ENCODE measurements at regions not wholly inside any gene's neighbourhood (a gene's known extent, or its start where the extent isn't known, plus 50 kb on each side); places are given as distances from the start of the nearest gene placed in this dataset.

DNA sequence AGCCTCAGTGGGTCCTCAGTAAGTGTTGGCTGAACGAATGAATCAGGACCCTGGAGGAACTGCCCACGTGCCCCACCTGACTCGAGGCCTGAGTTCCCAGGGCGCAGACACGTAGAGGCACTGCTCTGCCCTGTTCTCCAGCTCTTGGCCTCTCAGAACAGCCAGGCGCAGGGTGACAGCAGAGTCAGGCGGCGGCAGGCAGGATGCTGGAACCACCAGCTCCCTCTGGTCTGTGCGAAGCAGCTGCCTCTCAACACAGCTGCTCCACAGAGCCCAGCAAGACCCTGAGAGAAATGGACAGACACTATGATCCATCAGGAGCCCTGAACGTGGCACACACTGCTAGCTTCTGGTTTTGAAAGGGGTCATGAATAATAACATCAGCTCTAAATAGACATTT is 53.1 kb upstream of the BCO1 start:
- no peak for DNase-seq

DNA sequence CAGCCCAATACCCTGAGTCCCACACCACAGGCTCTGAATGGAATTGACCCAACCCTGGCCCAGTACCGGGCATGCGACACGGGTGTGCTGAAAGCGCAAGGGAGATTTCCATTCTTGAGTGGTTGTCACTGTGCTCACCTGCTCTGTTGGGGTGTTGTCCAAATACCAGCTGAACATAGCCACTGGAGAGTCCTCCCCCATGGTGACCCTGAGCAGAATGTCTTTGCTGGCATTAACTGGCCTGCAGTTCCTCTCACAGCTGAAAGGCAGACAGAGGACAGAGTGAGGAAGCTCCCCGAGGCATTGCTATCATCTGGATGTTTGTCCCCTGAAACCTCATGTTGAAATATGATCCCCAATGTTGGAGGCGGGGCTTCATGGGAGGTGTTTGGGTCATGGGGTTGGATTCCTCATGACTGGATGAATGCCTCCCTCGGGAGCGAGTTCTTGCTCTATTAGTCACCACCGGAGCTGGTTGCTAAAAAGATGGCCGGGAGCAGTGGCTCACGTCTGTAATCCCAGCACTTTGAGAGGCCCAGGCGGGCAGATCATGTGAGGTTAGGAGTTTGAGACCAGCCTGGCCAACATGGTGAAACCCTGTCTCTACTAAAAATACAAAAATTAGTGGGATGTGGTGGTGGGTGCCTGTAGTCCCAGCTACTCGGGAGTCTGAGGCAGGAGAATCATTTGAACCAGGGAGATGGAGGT is 57.3 kb upstream of the BCO1 start:
- DNase-seq, result peak; percentile 99

- DNase-seq, result no peak
These were observed 57.9 kb upstream of the BCO1 start for GRCh38 chr16:81180578-81180977.

- no peak for DNase-seq
These were observed 59.3 kb upstream of the BCO1 start for GRCh38 chr16:81179219-81179618.

DNA sequence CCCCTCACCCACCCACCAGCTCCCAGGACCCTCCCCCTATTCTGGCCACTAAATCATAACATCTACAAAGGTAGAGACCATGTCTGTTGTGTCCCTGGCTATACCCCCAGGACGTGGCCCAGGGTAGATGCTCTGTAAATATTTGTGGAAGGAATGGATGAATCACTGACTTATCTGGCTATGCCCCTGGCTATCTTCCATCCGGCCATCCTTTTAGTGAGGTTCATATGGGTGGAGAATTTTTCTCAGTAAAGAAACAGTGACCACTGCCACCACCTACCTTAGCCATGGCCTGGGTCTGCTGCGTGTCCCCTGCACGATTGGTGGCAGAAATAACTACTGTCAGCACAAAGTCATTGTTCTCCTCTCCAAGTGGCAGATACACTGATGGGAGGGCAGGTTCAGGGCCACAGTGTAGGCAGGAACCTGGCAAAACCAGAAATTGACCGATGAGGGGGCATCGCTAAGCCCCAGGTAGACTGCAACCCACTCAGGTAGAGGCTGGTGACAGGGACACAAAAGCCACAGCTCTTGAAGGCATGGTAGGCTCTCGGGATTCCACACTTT is 63.1 kb upstream of the BCO1 start:
- peak; percentile 65 for DNase-seq

DNA sequence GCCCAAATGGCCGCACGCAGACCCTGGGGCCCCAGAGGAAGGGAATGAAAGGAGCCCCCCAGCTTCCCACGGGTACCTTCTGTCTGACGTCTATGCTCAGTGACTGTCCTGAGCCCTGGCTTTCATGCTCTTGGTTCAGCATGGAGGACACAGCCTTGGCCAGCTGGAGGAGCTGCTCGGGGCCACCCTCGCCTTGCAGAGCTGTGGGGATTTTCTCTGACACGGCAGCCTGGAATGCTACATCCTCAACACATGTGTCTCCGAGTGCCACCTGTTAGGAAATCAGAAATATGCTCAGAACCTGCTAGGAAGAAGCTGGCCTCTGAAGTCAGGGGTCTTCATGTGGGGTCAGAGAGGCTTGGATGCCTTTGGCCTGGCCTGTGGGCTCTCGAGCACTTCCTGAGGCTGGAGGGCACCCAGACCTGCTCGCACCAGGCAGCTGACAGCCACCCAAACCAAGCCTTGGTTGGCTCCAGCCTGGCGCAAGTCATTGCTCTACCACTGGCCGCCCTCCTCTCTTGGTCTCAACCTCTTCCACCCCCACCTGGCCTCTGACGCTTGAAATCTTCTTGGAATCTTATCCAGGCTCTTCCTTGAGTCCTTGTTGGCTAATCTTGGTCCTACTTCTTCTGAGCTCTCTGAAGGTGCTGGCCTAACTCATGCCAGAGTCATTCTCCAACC is 63.7 kb upstream of the BCO1 start:
- peak; percentile 23 for DNase-seq

- DNase-seq, result no peak
These were observed 65.5 kb upstream of the BCO1 start for GRCh38 chr16:81172769-81173658.

DNA sequence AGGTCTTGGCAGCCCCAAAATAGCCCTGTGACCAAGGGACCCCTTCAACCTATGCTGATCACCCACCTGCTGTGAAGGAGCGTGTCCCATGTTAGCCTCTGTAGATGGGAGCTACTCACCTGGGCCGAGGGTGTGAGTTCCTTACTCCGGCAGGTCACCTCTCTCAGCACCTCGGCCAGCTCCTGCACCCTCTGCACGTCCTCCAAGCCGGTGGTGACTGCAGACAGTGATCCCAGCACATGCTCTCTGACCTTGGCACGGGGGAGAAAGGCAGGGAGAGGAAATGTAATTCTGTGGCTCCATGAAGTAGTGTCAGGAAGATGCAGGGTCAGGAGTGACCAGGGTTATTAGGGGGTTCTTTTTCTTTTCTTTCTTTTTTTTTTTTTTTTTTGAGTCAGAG is 67.7 kb upstream of the BCO1 start:
- DNase-seq, result no peak

GRCh38 chr16:81168406-81168805 is 70.1 kb upstream of the BCO1 start:
- DNase-seq, result no peak

DNA sequence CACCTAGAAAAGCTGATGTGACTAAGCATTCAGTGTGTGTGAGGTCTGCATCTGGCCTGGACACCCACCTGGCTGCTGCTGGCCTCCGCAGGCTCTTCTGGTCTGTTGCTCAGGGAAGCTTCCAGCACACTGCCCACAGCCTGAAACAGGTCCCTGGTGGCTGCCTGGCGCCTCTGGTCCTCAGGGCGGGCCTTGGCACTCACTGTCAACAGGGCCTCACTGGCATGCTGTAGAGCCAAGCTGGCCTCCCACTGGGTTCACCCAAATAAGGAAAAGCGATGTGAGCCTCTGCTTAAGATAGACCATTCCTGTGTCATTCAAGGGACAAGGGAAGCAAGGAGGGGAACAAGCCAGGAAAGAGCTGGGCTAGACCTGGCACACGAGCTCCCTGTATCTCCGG is 70.6 kb upstream of the BCO1 start:
- no peak for DNase-seq

DNA sequence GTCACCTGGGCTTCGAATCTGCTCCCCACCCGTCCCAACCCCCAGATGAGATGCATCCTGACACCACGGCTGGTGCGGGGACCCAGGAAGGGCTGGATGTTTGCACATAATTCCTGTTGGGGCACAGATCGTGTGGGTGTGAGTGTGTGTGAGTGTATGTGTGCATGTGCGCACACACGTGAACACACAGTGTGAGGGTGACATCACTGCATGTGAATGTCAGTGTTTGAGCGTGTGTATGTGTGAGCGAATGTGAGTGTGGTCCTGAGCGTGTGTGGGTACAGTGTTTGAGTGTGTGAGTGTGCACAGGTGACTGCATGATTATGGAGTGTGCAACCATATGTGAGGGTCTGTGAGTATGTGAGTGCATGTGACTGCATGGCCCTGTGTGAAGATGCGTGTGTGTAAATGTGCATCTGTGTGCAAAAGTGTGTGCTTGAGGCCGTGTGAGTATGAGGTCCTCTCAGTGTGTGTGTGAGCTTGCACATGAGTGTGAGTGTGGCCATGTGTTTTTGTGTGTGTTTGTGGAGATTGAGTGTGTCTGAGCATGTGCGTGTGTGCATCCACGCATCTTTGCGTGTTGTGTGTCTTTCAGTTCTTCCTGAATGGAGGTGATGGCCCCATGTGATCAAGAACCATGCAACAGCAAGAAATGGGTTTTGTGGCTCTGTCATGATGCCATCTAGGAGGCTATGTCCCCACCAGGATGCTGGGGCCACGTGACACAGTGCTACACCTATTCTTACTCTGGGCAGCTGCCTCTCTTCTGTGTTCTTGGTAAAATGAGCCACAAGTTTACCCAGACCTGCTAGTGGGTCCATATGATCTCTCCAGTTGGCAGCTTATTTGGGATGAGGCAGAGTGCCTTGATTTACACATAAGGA is 70.5 kb upstream of the GCSH start:
- DNase-seq, result no peak

GRCh38 chr16:81165411-81166097 is 69.4 kb upstream of the GCSH start:
- DNase-seq, result no peak

GRCh38 chr16:81164958-81165357 is 68.8 kb upstream of the GCSH start:
- no peak for DNase-seq

DNA sequence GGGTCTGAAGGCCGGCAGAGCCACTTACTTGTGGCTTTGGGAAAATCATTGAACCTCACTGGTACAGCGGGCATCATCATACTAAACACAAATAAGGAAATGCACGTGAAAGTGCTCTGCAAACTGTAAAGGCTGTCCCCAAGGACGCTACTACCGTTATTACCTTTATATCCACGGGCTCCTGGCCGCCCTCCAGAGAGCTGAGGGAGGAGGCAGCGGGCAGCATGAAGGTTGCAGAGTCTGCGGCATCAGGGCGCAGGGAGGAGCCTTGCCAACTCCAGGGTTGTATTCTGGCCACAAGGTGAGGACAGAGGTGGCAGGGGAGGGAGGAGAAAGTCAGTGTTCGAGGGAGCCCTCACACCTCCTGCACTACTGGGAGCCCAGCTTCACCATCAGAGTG is 68.3 kb upstream of the GCSH start:
- DNase-seq, result no peak

GRCh38 chr16:81163671-81164070 is 67.5 kb upstream of the GCSH start:
- no peak for DNase-seq

DNA sequence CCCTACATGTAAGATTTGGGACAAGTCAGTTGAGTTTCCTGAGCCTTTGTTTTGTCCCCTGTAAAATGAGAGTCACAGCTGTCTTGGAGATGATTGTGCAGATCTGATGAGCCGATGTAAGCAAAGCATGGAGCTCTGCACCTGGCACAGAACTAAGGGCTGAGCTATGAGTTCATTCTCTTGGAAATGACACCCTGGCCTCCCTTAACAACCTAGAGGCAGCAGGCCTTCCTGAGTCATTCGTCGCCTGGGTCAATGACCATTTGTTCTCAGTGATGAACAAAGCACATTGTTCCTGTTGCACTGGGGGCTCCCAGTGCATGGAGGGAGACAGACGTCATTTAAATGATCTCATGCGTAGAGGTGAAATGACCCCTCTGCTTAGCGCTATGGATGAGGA is 62.8 kb upstream of the GCSH start:
- DNase-seq, result no peak

- DNase-seq, result no peak
These were observed 59.6 kb upstream of the GCSH start for GRCh38 chr16:81155769-81156168.

DNA sequence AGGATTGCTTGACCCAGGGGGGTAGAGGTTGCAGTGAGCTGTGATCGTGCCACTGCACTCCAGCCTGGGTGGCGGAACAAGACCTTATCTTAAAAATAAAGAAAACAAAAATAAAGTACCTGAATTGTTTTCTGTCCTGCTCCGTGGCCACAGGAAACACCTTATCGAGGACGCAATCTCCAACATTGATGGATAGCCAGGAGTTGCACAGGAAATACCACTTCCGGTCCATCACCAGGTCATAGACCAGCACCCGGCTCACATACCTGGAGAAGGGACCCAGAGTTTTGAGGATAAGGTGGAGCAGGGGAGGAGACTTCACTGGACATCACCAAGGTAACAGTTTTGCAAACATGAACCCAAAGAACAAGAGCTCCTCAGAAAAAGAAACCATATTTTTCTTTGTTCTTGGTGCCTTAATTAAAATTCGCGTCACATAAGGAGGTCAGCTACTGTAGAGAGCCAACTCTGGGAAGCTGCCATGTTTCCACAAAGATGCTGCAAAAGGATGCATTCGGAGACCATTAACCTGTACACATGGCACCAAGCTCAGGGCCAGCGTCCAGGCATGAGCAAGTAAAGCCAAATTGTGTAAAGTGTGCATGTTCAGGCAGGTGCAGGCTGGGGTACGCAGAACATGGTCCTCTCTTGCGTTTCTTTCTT is 55.6 kb upstream of the GCSH start:
- no peak for DNase-seq

- no peak for DNase-seq
These were observed 53.4 kb upstream of the GCSH start for GRCh38 chr16:81149614-81150013.

- DNase-seq, result no peak
These were observed 52.1 kb upstream of the GCSH start for GRCh38 chr16:81148277-81148676.

Data from fibroblast of skin of right biceps (primary cell).